ENCODE measurements at regions not wholly inside any gene's neighbourhood (a gene's known extent, or its start where the extent isn't known, plus 50 kb on each side); places are given as distances from the start of the nearest gene placed in this dataset.

- H2BK12ac ChIP-seq (ENCODE audit: low read depth, low read length) = no peak overlapping the region
- TF ChIP-seq KDM4A (IDR thresholded peaks at IDR 0.05; ENCODE audit: low read depth, low read length, severe bottlenecking) (no peak), BCL11A (IDR thresholded peaks at IDR 0.05; ENCODE audit: low read depth in 2 of 2, low read length in 2 of 2) (no peak)
- no peak overlapping the region for H3K4me3 ChIP-seq (ENCODE audit: extremely low read depth in 1 of 4, insufficient read depth in 2 of 4, low read depth in 3 of 4, low read length in 4 of 4)
- H3K18ac ChIP-seq (ENCODE audit: extremely low read depth, low read length) = no peak overlapping the region
- H3K23ac ChIP-seq (ENCODE audit: insufficient read length) = no peak overlapping the region
- H3K9ac ChIP-seq (replicated peaks in 1 of 4; ENCODE audit: extremely low read depth in 1 of 4, low read depth in 3 of 4, low read length in 3 of 4) = no peak overlapping the region
- ChIA-PET CTCF (ENCODE audit: partially characterized antibody) (no interaction called here), POLR2A (ENCODE audit: partially characterized antibody) (no interaction called here)
- DNase-seq (ENCODE audit: low read depth in 1 of 2, low spot score in 2 of 2) = no peak
- no peaks in the 10 kb centered on the region for H3K79me1 ChIP-seq (ENCODE audit: low read depth, low read length)
- H3K4me1 ChIP-seq (replicated peaks in 1 of 4; ENCODE audit: control insufficient read depth in 3 of 4, insufficient read depth in 4 of 4, low read length in 3 of 4) = no peaks in the 10 kb centered on the region
- H2AFZ ChIP-seq (ENCODE audit: low read length) = no peak overlapping the region
- FAIRE-seq = no peak
- H4K8ac ChIP-seq (ENCODE audit: extremely low read depth, insufficient read depth, low read length) = no peak overlapping the region
- H3K23me2 ChIP-seq (ENCODE audit: low read depth, low read length) = no peaks in the 10 kb centered on the region
- no peak overlapping the region for H3K4me2 ChIP-seq (ENCODE audit: insufficient read depth in 1 of 2, low read depth in 2 of 2, low read length in 2 of 2)
- H2BK20ac ChIP-seq (ENCODE audit: low read length) = no peak overlapping the region
- no peak overlapping the region for H3K14ac ChIP-seq (ENCODE audit: insufficient read length)
- H3K56ac ChIP-seq (replicated peaks; ENCODE audit: insufficient read length, low read depth, low read length) = no peak overlapping the region
- no peak overlapping the region for H2BK15ac ChIP-seq (ENCODE audit: low read length)
- 62% methylated on average over 3 of the region's 3 CpGs; no CpG with 5 or more reads in 1 of the 2 experiments for WGBS, 2 experiments (ENCODE audit: extremely low coverage in 1 of 2, insufficient coverage in 1 of 2, insufficient read length in 1 of 2, insufficient replicate concordance in 2 of 2, low coverage in 1 of 2, low lambda C conversion rate in 2 of 2, missing lambda C conversion rate in 1 of 2)
- no peaks in the 10 kb centered on the region for H3K79me2 ChIP-seq (ENCODE audit: control insufficient read depth in 1 of 2, insufficient read depth in 2 of 2, low read length in 2 of 2)
- H3K27ac ChIP-seq (ENCODE audit: low read depth, low read length) = no peak overlapping the region
- H4K91ac ChIP-seq (replicated peaks; ENCODE audit: insufficient read length, low read length) = no peak overlapping the region
- no peak overlapping the region for H4K5ac ChIP-seq (ENCODE audit: insufficient read length, low read depth, low read length)
- no peaks in the 10 kb centered on the region for H3K36me3 ChIP-seq (ENCODE audit: control insufficient read depth in 2 of 4, insufficient read depth in 4 of 4, low read length in 3 of 4)
- no peaks in the 10 kb centered on the region for H3K9me3 ChIP-seq (ENCODE audit: insufficient read depth in 2 of 2, low read depth in 1 of 2, low read length in 1 of 2)
- H3K27me3 ChIP-seq (replicated peaks in 1 of 4; ENCODE audit: control insufficient read depth in 3 of 4, extremely low read depth in 1 of 4, insufficient read depth in 3 of 4, low read length in 3 of 4) = no peaks in the 10 kb centered on the region
- no peak overlapping the region for H3K4ac ChIP-seq (replicated peaks; ENCODE audit: insufficient read length, low read depth, low read length)
- no peak overlapping the region for H2AK5ac ChIP-seq (ENCODE audit: low read depth, low read length)
- H2BK120ac ChIP-seq (replicated peaks; ENCODE audit: low read depth, low read length) = no peak overlapping the region
- no peaks in the 10 kb centered on the region for H4K20me1 ChIP-seq (replicated peaks in 1 of 2; ENCODE audit: control insufficient read depth in 1 of 2, insufficient read depth in 2 of 2, low read length in 2 of 2)
- H2BK5ac ChIP-seq (ENCODE audit: low read depth, low read length) = no peak overlapping the region
Observed at GRCh38 chr5:100409660-100410151, 125.5 kb upstream of the FAM174A start.

Measured in H1 (cell line).